Endothelial cell of umbilical vein (primary cell): ENCODE measurements at regions not wholly inside any gene's neighbourhood (a gene's known extent, or its start where the extent isn't known, plus 50 kb on each side); places are given as distances from the start of the nearest gene placed in this dataset.

Experiments used
- BruUV-seq: library from RNA; stranded (reverse); fragments of 400-500 nt; replicated peaks from 2 replicates; lab custom pipeline; 2021; lab: Mats Ljungman, UMichigan
- CTCF ChIA-PET: fragments of 300-600, 350-600 bp; sonication (Branson Sonifier 250); formaldehyde crosslinking; loops from one replicate; lab custom pipeline; 2021; ENCODE audit warnings: antibody characterized with exemption, inconsistent platforms; lab: Charles Lee
- POLR2A ChIA-PET: fragments of 300-600, 350-600 bp; sonication (Branson Sonifier 250); formaldehyde crosslinking; loops from one replicate; lab custom pipeline; 2021; ENCODE audit warnings: antibody characterized with exemption, inconsistent platforms; lab: Charles Lee
- DNase-seq: peaks from one replicate; pipeline ENCODE4 v3.0.0-alpha.2; 2011; ENCODE audit warnings: low read depth, low spot score
- FAIRE-seq: peaks from 2 replicates; lab custom pipeline; 2011; peaks lifted over from hg19 to GRCh38; lab: Jason Lieb, UNC
- H2AFZ ChIP-seq: 2 replicates; pipeline ENCODE4 v1.6.0; 2012; ENCODE audit warnings: low read depth, low read length, control low read depth, inconsistent platforms
- H3K27ac ChIP-seq: 2 replicates; pipeline ENCODE4 v1.5.1; 2011; ENCODE audit warnings: low read depth, mild to moderate bottlenecking, control low read depth, low read length, moderate library complexity; ENCODE audit not compliant: insufficient read depth
- H3K27me3 ChIP-seq, 2 experiments: 2 replicates each; pipeline versions ENCODE4 v1.6.0 to v1.6.1; 2011; ENCODE audit warnings: low read length in 2 of 2, mixed read lengths in 1 of 2; ENCODE audit not compliant: control insufficient read depth in 2 of 2, insufficient read depth in 2 of 2
- H3K36me3 ChIP-seq, 2 experiments: 2 replicates in 1 of 2; 3 replicates in 1 of 2; pipeline ENCODE4 v1.5.1; 2011; ENCODE audit warnings: low read length in 2 of 2, mild to moderate bottlenecking in 1 of 2, moderate library complexity in 1 of 2; ENCODE audit not compliant: control insufficient read depth in 2 of 2, insufficient read depth in 2 of 2; ENCODE audit errors: extremely low read depth in 1 of 2
- H3K4me1 ChIP-seq: 3 replicates; pipeline ENCODE4 v1.5.1; 2011; ENCODE audit warnings: mild to moderate bottlenecking, low read length; ENCODE audit not compliant: control insufficient read depth, insufficient read depth; ENCODE audit errors: extremely low read depth
- H3K4me2 ChIP-seq: 2 replicates; pipeline ENCODE4 v1.6.1; 2011; ENCODE audit warnings: low read length, control low read depth, mixed read lengths; ENCODE audit not compliant: insufficient read depth
- H3K4me3 ChIP-seq, 3 experiments: fragments of 200-600 bp in 1 of 3; sonication (generic), shearing (Covaris generic) in 1 of 3; replicated peaks in 1 of 3; 2 replicates each; pipeline ENCODE4 v1.5.1; 2011 to 2016; ENCODE audit warnings: control low read depth in 3 of 3, low read length in 3 of 3, mild to moderate bottlenecking in 2 of 3, inconsistent platforms in 1 of 3, low read depth in 1 of 3, moderate library complexity in 1 of 3; ENCODE audit not compliant: insufficient read depth in 1 of 3
- H3K79me2 ChIP-seq: 2 replicates; pipeline ENCODE4 v1.6.0; 2012; ENCODE audit warnings: low read length, inconsistent platforms; ENCODE audit not compliant: control insufficient read depth, insufficient read depth
- H3K9ac ChIP-seq: replicated peaks from 2 replicates; pipeline ENCODE3; 2011; ENCODE audit warnings: low read length, control low read depth; ENCODE audit not compliant: insufficient read depth; ENCODE audit errors: extremely low read depth
- H3K9me1 ChIP-seq: replicated peaks from 3 replicates; pipeline ENCODE4 v1.6.0; 2011; ENCODE audit warnings: mild to moderate bottlenecking, low read length; ENCODE audit not compliant: control insufficient read depth, insufficient read depth; ENCODE audit errors: extremely low read depth
- H3K9me3 ChIP-seq: replicated peaks from 2 replicates; pipeline ENCODE4 v1.5.1; 2012; ENCODE audit warnings: low read length, inconsistent platforms; ENCODE audit not compliant: control insufficient read depth, insufficient read depth
- H4K20me1 ChIP-seq: replicated peaks from 2 replicates; pipeline ENCODE3; 2011; ENCODE audit warnings: mild to moderate bottlenecking, low read length; ENCODE audit not compliant: control insufficient read depth, insufficient read depth; ENCODE audit errors: extremely low read depth
- CTCF ChIP-seq, 2 donors: IDR thresholded peaks; 1 replicate in 1 of 2; 2 replicates in 1 of 2; pipeline ENCODE4 v1.5.1; 2011; ENCODE audit warnings: low read length in 2 of 2, mild to moderate bottlenecking in 2 of 2, moderate library complexity in 2 of 2, control low read depth in 1 of 2, inconsistent platforms in 1 of 2, low read depth in 1 of 2; ENCODE audit not compliant: insufficient read depth in 1 of 2; ENCODE audit errors: extremely low read depth in 1 of 2
- EZH2 ChIP-seq: IDR thresholded peaks from 2 replicates; pipeline ENCODE4 v1.6.1; 2012; ENCODE audit warnings: borderline replicate concordance, low read depth, mild to moderate bottlenecking, moderate library complexity, low read length, inconsistent platforms; ENCODE audit not compliant: severe bottlenecking
- FOS ChIP-seq: IDR thresholded peaks from 2 replicates; pipeline ENCODE4 v1.6.1; 2011; ENCODE audit warnings: mild to moderate bottlenecking, low read length, moderate library complexity, borderline replicate concordance; ENCODE audit not compliant: insufficient read depth
- GATA2 ChIP-seq: IDR thresholded peaks from 2 replicates; pipeline ENCODE4 v1.7.0; 2011; ENCODE audit warnings: low read depth, mild to moderate bottlenecking, moderate library complexity, mixed read lengths, low read length; ENCODE audit not compliant: insufficient read length, insufficient read depth
- JUN ChIP-seq: IDR thresholded peaks from 2 replicates; pipeline ENCODE4 v1.6.1; 2011; ENCODE audit warnings: borderline replicate concordance, low read depth; ENCODE audit not compliant: insufficient read length, insufficient read depth
- MAX ChIP-seq: IDR thresholded peaks from 2 replicates; pipeline ENCODE4 v1.6.1; 2011; ENCODE audit not compliant: insufficient read depth, insufficient read length
- MYC ChIP-seq: IDR thresholded peaks from one replicate; pipeline ENCODE4 v1.6.1; 2011; ENCODE audit warnings: mild to moderate bottlenecking, low read depth, low read length
- POLR2A ChIP-seq: IDR thresholded peaks from 2 replicates; pipeline ENCODE4 v1.6.1; 2012; ENCODE audit warnings: low read depth, mild to moderate bottlenecking, control low read depth, low read length
- POLR2AphosphoS5 ChIP-seq: IDR thresholded peaks from 2 replicates; pipeline ENCODE4 v1.6.1; 2012; ENCODE audit warnings: low read depth, mild to moderate bottlenecking, control low read depth, low read length, moderate library complexity; ENCODE audit not compliant: insufficient read depth
- dilution Hi-C: fragments of 300-500 bp; cut with MboI; formaldehyde crosslinking; loops from one replicate; pipeline ENCODE4 v1.15.0; 2019; ENCODE audit warnings: low sequenced_read_pairs; ENCODE audit not compliant: extremely low pct_ligation_motif_present
- intact Hi-C: fragments of 100-400 bp; cut with micrococcal nuclease; formaldehyde crosslinking; loops from one replicate; pipeline ENCODE4 v1.10.0; 2022

DNA sequence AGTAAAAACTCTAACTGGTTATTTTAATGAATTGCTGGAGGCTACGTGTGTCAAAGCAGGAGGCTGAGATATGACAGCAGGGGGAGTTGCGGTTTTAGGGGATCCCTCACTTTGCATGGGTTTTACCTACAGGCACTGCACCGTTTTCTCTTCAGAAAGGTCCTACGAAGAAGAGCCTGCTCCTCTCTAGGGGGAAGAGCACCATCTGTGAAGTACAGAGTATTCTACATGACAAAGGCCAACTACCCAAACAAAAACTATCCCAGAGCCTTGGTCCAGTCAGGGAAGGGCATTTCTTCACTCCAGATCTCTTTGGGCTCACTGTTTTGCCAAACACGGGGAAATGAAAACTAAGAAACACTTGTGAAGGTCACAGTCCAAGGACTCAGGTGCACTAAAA is 696.7 kb upstream of the SOX11 start:
- no peaks in the 10 kb centered on the region for H3K36me3 ChIP-seq
- POLR2A ChIA-PET, result no interaction called here
- no peaks in the 10 kb centered on the region for H3K9me1 ChIP-seq
- intact Hi-C loops, result no loop called here
- no peaks in the 10 kb centered on the region for H3K27me3 ChIP-seq
- DNase-seq (no peak), FAIRE-seq (no peak)
- no peaks in the 10 kb centered on the region for H3K9me3 ChIP-seq
- no peak overlapping the region for H3K9ac ChIP-seq
- TF ChIP-seq CTCF (IDR thresholded peaks at IDR 0.05; ENCODE audit: extremely low read depth in 1 of 2, insufficient read depth in 1 of 2, low read depth in 1 of 2, low read length in 2 of 2), result no peak
- no peak for TF ChIP-seq FOS
- no peak for TF ChIP-seq MYC
- no peak for TF ChIP-seq JUN
- TF ChIP-seq GATA2, result no peak
- TF ChIP-seq EZH2, result no peak
- TF ChIP-seq POLR2A, result no peak
- no peak for TF ChIP-seq POLR2AphosphoS5
- no peak for TF ChIP-seq MAX
- H3K4me2 ChIP-seq, result no peak overlapping the region
- H3K27ac ChIP-seq, result no peak overlapping the region
- dilution Hi-C loops, result no loop called here
- no TSS peak for BruUV-seq
- no peak overlapping the region for H2AFZ ChIP-seq
- H4K20me1 ChIP-seq, result no peaks in the 10 kb centered on the region
- no peaks in the 10 kb centered on the region for H3K79me2 ChIP-seq
- CTCF ChIA-PET, result no interaction called here
- no peak overlapping the region for H3K4me3 ChIP-seq
- H3K4me1 ChIP-seq, result no peaks in the 10 kb centered on the region
